WERI-Rb-1 (cell line): ENCODE measurements at regions not wholly inside any gene's neighbourhood (a gene's known extent, or its start where the extent isn't known, plus 50 kb on each side); places are given as distances from the start of the nearest gene placed in this dataset.

ENCODE experiments used
- DNase-seq: peaks from one replicate; pipeline ENCODE4 v3.0.0-alpha.2; 2020
- H3K27ac ChIP-seq: fragments of 250-450 bp; sonication (Bioruptor Pico); 2 replicates; pipeline ENCODE4 v1.5.1; 2020; ENCODE audit warnings: mild to moderate bottlenecking, moderate library complexity
- H3K27me3 ChIP-seq: fragments of 250-450 bp; sonication (Bioruptor Pico); 2 replicates; pipeline ENCODE4 v1.5.1; 2021; ENCODE audit warnings: mild to moderate bottlenecking, low read depth, moderate library complexity; ENCODE audit not compliant: insufficient read depth, severe bottlenecking
- H3K36me3 ChIP-seq: fragments of 250-450 bp; sonication (Bioruptor Pico); 2 replicates; pipeline ENCODE4 v1.5.1; 2020; ENCODE audit warnings: mild to moderate bottlenecking, moderate library complexity
- H3K4me3 ChIP-seq: 2 replicates; pipeline ENCODE4 v1.5.1; 2011; ENCODE audit warnings: low read depth, mild to moderate bottlenecking, control low read depth, low read length
- H3K9me3 ChIP-seq: fragments of 250-450 bp; sonication (Bioruptor Pico); 2 replicates; pipeline ENCODE4 v1.5.1; 2021; ENCODE audit warnings: mild to moderate bottlenecking, moderate library complexity; ENCODE audit not compliant: severe bottlenecking
- CTCF ChIP-seq: IDR thresholded peaks from 2 replicates; pipeline ENCODE4 v1.5.1; 2011; ENCODE audit warnings: low read depth, mild to moderate bottlenecking, control low read depth, inconsistent platforms, low read length

GRCh38 chr13:111506621-111507020 lies 186.2 kb downstream of the TEX29 start:
- no peak for TF ChIP-seq CTCF
- H3K27me3 ChIP-seq, result peaks cover 94% of the 10 kb centered on the region
- H3K36me3 ChIP-seq, result no peaks in the 10 kb centered on the region
- DNase-seq, result no peak
- no peak overlapping the region for H3K4me3 ChIP-seq
- H3K27ac ChIP-seq, result no peak overlapping the region
- H3K9me3 ChIP-seq, result peaks cover 45% of the 10 kb centered on the region

DNA sequence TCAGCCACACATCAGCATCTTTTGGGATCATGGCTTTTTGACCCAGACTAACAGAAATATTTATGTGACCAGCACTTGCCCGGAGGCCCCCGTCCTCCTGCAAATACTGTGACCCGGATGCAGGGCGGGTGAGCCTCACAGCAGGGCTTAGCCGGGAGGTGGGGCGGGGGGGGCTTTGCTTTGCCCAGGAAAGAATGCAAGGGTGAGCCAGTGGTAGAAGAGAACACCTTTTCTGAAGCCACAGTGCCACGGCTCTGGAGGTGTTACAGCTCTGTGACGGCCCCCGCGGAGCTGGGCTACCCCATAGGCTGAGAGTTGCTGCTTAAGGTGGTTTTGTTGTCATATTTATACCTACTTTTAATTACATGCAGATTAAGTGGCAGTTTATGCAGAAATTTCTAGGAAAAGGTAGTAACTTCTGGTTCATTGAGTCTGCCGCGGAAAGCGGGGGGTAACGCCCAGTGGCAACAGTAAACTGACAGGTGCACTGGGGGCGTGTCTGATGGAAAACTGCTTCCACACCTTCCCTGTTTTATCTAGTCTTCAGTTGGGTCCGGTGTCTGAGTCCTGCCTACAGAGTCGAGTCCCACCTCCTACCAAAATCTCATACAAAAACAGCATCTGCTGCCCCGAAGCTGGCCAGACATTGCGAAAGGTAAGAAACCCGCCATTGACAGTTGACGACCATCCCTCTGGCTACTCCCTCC lies 187.9 kb downstream of the TEX29 start:
- Histone ChIP-seq H3K27ac (no peak overlapping the region), H3K9me3 (peaks cover 49% of the 10 kb centered on the region), H3K4me3 (no peak overlapping the region), H3K27me3 (peaks cover 97% of the 10 kb centered on the region), H3K36me3 (no peaks in the 10 kb centered on the region)
- peak; percentile 6 for DNase-seq
- no peak for TF ChIP-seq CTCF

DNA sequence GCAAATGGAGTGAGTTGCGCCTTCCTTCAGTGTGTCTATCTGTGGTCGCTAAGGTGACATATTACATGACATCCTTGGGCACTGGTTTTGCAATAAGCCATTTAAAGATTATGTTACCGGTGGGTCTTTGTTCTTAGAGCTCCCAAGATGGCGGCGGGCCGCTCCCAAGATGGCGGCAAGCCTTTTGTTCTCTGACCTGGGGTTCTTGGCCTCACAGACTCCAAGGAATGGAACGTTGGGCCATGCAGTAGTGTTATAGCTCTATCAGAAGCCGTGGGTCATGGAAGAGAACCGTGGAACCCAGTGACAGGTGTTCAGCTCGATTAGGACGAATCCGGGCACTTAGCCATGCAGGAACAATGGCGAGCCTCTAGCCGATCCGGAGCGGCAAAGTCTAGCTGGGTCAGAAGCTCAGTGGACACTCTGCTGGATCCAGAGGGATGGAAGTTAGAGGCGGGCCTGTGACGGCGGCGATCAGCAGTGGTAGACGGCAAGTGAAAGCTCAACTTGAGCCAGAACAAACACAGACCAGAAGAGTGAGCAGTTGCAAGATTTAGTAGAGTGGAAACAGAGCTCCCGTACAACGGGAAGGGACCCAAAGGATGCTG lies 188.6 kb downstream of the TEX29 start:
- TF ChIP-seq CTCF, result no peak
- Histone ChIP-seq H3K36me3 (no peaks in the 10 kb centered on the region), H3K27ac (no peak overlapping the region), H3K9me3 (peaks cover 49% of the 10 kb centered on the region), H3K4me3 (no peak overlapping the region), H3K27me3 (peaks cover 97% of the 10 kb centered on the region)
- DNase-seq, result peak; percentile 6

DNA sequence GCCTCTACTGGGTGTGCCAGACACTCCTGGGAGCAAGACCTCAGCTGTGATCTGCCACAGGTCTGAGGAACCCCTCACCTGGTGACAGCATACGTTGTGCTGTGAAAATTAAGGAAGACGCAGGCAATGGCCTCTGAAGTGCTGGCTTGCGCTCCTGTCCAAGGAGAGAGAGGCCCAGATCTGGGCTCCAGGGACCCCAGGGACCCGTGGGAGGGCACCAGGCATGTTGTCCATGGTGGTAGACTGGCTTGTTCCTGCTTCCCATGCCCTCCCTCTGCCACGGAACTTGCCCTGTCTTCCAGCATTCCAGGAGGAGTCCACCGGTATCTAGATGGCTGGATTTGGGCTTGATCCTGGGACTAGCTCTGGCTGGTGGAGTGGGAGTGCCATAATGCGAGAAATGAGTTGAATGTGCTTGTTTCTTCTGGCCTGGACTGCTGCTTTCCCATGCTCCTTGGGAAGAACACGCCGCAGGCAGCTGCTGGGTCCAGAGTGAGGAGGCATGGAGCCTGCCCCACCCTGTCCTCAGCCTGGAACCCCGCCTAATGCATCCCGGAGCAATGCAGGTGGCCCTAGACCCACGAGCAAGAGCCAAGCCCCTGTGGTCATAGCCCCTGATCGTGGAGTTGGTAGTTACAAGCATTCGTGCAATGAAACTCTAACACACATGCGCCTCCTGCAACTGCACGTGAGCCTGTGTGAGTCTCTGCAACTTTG lies 190.2 kb downstream of the TEX29 start:
- Histone ChIP-seq H3K4me3 (no peak overlapping the region), H3K27me3 (peaks cover 97% of the 10 kb centered on the region), H3K27ac (no peak overlapping the region), H3K9me3 (peaks cover 52% of the 10 kb centered on the region), H3K36me3 (no peaks in the 10 kb centered on the region)
- peak; percentile 5 for DNase-seq
- no peak for TF ChIP-seq CTCF

DNA sequence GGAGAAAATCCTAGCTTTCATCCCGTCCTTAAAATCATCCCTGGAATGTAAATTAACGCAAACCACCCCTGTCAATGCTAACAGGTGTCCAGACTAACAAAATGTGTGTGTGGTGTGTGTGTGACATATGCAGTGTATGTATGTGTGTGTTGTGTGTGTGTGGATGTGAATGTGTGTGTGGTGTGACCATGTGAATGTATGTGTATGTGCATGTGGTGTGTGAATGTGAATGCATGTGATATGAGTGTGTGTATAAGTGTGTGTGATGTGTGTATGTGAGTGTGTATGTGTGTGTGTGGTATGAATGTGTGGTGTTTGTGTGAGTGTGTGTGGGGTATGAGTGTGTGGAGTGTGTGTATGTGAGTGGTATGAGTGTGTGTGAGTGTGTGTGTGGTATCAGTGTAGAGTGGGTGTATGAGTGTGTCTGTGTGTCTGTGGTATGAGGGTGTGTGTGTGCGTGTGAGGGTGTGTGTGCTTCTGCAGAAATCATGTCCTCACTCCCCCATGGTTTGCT lies 190.8 kb downstream of the TEX29 start:
- peaks cover 97% of the 10 kb centered on the region for H3K27me3 ChIP-seq
- no peak for TF ChIP-seq CTCF
- H3K9me3 ChIP-seq, result peaks cover 54% of the 10 kb centered on the region
- H3K4me3 ChIP-seq, result no peak overlapping the region
- H3K36me3 ChIP-seq, result no peaks in the 10 kb centered on the region
- no peak overlapping the region for H3K27ac ChIP-seq
- DNase-seq, result no peak
